HEK293 (cell line): ENCODE measurements at regions not wholly inside any gene's neighbourhood (a gene's known extent, or its start where the extent isn't known, plus 50 kb on each side); places are given as distances from the start of the nearest gene placed in this dataset.
"Not testable (repeated sequence)": the region's sequence is repeated elsewhere in the genome, so short reads cannot be mapped to it uniquely, and the experiment has no call there.

Experiments used
- CTCF ChIA-PET: fragments of 350-600 bp; formaldehyde crosslinking; extraction: SDS; loops from one replicate; lab custom pipeline; 2021; ENCODE audit warnings: antibody characterized with exemption; lab: Yijun Ruan, JAX
- POLR2A ChIA-PET: fragments of 300-600 bp; formaldehyde crosslinking; extraction: SDS; loops from one replicate; lab custom pipeline; 2020; ENCODE audit warnings: antibody characterized with exemption, inconsistent platforms; lab: Yijun Ruan, JAX
- H3K27ac ChIP-seq: fragments of 200-500 bp; sonication (Bioruptor generic); 2 replicates; pipeline ENCODE4 v1.5.1; 2014; ENCODE audit warnings: low read depth, low read length, control low read depth, inconsistent platforms; ENCODE audit errors: extremely low read depth
- H3K36me3 ChIP-seq, 2 experiments: fragments of 200-500 bp in 1 of 2; sonication (Bioruptor generic) in 1 of 2; 1 replicate in 1 of 2; 2 replicates in 1 of 2; pipeline ENCODE4 v1.5.1; 2014 to 2017; ENCODE audit warnings: inconsistent platforms in 2 of 2, low read length in 2 of 2; ENCODE audit not compliant: control insufficient read depth in 2 of 2, insufficient read depth in 1 of 2
- H3K4me1 ChIP-seq: fragments of 200-500 bp; sonication (Bioruptor generic); 2 replicates; pipeline ENCODE4 v1.5.1; 2014; ENCODE audit warnings: mild to moderate bottlenecking, low read length, inconsistent platforms; ENCODE audit not compliant: control insufficient read depth, insufficient read depth
- H3K4me3 ChIP-seq: 2 replicates; pipeline ENCODE4 v1.5.1; 2011; ENCODE audit warnings: low read depth, mild to moderate bottlenecking, control low read depth, low read length, moderate library complexity
- H3K9me3 ChIP-seq: fragments of 200-500 bp; sonication (Bioruptor generic); 2 replicates; pipeline ENCODE4 v1.5.1; 2014; ENCODE audit warnings: low read depth, low read length, inconsistent platforms; ENCODE audit not compliant: control insufficient read depth, insufficient read depth
- FEZF1 ChIP-seq: fragments of 450-650 bp; formaldehyde crosslinking; IDR thresholded peaks from 2 replicates; pipeline ENCODE4 v1.5.1; 2016; ENCODE audit warnings: missing biosample characterization, missing genetic modification characterization
- PRDM4 ChIP-seq: fragments of 450-650 bp; formaldehyde crosslinking; IDR thresholded peaks from 2 replicates; pipeline ENCODE4 v1.5.1; 2017; ENCODE audit warnings: missing biosample characterization, missing genetic modification characterization
- REST ChIP-seq: fragments of 450-650 bp; formaldehyde crosslinking; IDR thresholded peaks from 2 replicates; pipeline ENCODE4 v1.5.1; 2016; ENCODE audit warnings: missing biosample characterization, missing genetic modification characterization
- ZNF146 ChIP-seq: fragments of 450-650 bp; formaldehyde crosslinking; IDR thresholded peaks from 2 replicates; pipeline ENCODE4 v1.5.1; 2016; ENCODE audit warnings: missing biosample characterization, missing genetic modification characterization
- ZNF18 ChIP-seq: fragments of 450-650 bp; formaldehyde crosslinking; IDR thresholded peaks from 2 replicates; pipeline ENCODE4 v1.5.1; 2016; ENCODE audit warnings: missing biosample characterization, missing genetic modification characterization
- ZNF239 ChIP-seq: fragments of 450-650 bp; formaldehyde crosslinking; IDR thresholded peaks from 2 replicates; pipeline ENCODE4 v1.5.1; 2016; ENCODE audit warnings: missing biosample characterization, missing genetic modification characterization
- ZNF473 ChIP-seq: fragments of 450-650 bp; formaldehyde crosslinking; IDR thresholded peaks from 2 replicates; pipeline ENCODE4 v1.5.1; 2017; ENCODE audit warnings: missing biosample characterization, missing genetic modification characterization
- ZNF664 ChIP-seq: fragments of 450-650 bp; formaldehyde crosslinking; IDR thresholded peaks from 2 replicates; pipeline ENCODE4 v1.5.1; 2016; ENCODE audit warnings: missing biosample characterization, missing genetic modification characterization
- ZNF747 ChIP-seq: fragments of 450-650 bp; formaldehyde crosslinking; IDR thresholded peaks from 2 replicates; pipeline ENCODE4 v1.5.1; 2016; ENCODE audit warnings: missing biosample characterization, missing genetic modification characterization
- ZNF768 ChIP-seq: fragments of 450-650 bp; formaldehyde crosslinking; IDR thresholded peaks from 2 replicates; pipeline ENCODE4 v1.5.1; 2018; ENCODE audit warnings: missing biosample characterization, mild to moderate bottlenecking, missing genetic modification characterization

GRCh38 chr2:58699411-58699810 is 458.3 kb upstream of the FANCL start (continued):
- no peak for TF ChIP-seq REST (tag by site-specific recombination)

- POLR2A ChIA-PET = no interaction called here
- Histone ChIP-seq H3K4me1 (no peaks in the 10 kb centered on the region), H3K36me3 (no peaks in the 10 kb centered on the region), H3K4me3 (no peak overlapping the region), H3K9me3 (no peaks in the 10 kb centered on the region), H3K27ac (no peak overlapping the region)
- CTCF ChIA-PET = interaction anchor here (0.6 kb wide), 1 partner anchor 34 kb away, joined by 3 read pairs; no protein-coding TSS in a partner anchor
- no peak for TF ChIP-seq ZNF18 (tag by site-specific recombination)
Measured at GRCh38 chr2:58698620-58699019, 457.5 kb upstream of the FANCL start.

DNA sequence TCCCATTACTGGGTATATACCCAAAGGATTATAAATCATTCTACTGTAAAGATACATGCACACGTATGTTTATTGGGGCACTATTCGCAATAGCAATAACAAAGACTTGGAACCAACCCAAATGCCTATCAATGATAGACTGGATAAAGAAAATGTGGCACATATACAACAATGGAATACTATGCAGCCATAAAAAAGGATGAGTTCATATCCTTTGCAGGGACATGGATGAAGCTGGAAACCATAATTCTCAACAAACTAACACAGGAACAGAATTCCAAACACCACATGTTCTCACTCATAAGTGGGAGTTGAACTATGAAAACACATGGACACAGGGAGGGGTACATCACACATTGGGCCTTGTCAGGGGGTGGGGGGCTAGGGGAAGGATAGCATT is 453.0 kb upstream of the FANCL start:
- TF ChIP-seq ZNF146 = peak; percentile 45; the same call in 1 of the 2 replicates
- H3K36me3 ChIP-seq, H3K4me3 ChIP-seq, H3K9me3 ChIP-seq, POLR2A ChIA-PET, H3K4me1 ChIP-seq, H3K27ac ChIP-seq, CTCF ChIA-PET: not testable (repeated sequence)

- H3K4me3 ChIP-seq, H3K9me3 ChIP-seq, H3K4me1 ChIP-seq, H3K27ac ChIP-seq, H3K36me3 ChIP-seq, POLR2A ChIA-PET: not testable (repeated sequence)
- CTCF ChIA-PET = interaction anchor here (0.6 kb wide), 1 partner anchor 31 kb away, joined by 3 read pairs; no protein-coding TSS in a partner anchor
Measured at GRCh38 chr2:58691041-58691440, 449.9 kb upstream of the FANCL start.

DNA sequence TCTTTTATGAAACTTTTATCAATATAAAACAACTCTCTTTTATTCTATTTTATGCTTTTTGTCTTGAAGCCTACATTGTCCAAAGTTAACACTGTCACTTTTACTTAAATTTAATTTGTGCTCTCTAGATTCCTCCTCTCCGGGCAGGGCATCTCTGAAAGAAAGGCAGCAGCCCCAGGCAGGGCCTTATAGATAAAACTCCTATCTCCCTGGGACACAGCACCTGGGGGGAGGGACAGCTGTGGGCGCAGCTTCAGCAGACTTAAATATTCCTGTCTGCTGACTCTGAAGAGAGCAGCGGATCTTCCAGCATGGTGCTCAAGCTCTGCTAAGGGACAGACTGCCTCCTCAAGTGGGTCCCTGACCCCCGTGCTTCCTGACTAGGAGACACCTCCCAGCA is 447.7 kb upstream of the FANCL start:
- ChIA-PET CTCF (interaction anchor here (0.6 to 1.2 kb wide), 2 partner anchors 11 to 113 kb away, joined by 3 to 4 read pairs; no protein-coding TSS in a partner anchor), POLR2A (no interaction called here)
- Histone ChIP-seq H3K9me3 (no peaks in the 10 kb centered on the region), H3K4me3 (no peak overlapping the region), H3K4me1 (no peaks in the 10 kb centered on the region), H3K36me3 (no peaks in the 10 kb centered on the region), H3K27ac (no peak overlapping the region)
- TF ChIP-seq FEZF1 (tag by site-specific recombination) (no peak), ZNF473 (tag by site-specific recombination) (no peak), PRDM4 (tag by site-specific recombination) (no peak), ZNF239 (tag by site-specific recombination) (no peak), ZNF664 (tag by site-specific recombination) (no peak), ZNF768 (no peak), ZNF747 (tag by site-specific recombination) (no peak)
